Upper lobe of left lung (tissue), 6 donors: ENCODE measurements at regions not wholly inside any gene's neighbourhood (a gene's known extent, or its start where the extent isn't known, plus 50 kb on each side); places are given as distances from the start of the nearest gene placed in this dataset.

Source experiments
- ATAC-seq, 2 donors: fragments of 200-7000 bp; cut with Tn5 transposase; one replicate each; pipeline ENCODE4 v1.9.1; 2022; ENCODE audit warnings: mild to moderate bottlenecking in 2 of 2, moderate library complexity in 2 of 2; ENCODE audit not compliant: low FRiP score in 2 of 2
- DNase-seq, 2 donors: peaks; one replicate each; pipeline ENCODE4 v3.0.0-alpha.2; 2019 to 2020
- H3K27ac ChIP-seq, 4 donors: fragments of 200-600 bp; sonication (generic); one replicate each; pipeline ENCODE4 v1.5.1; 2016 to 2019
- H3K27me3 ChIP-seq, 4 donors: fragments of 200-600 bp; sonication (generic); one replicate each; pipeline ENCODE4 v1.5.1; 2017 to 2019
- H3K36me3 ChIP-seq, 4 donors: fragments of 200-600 bp; sonication (generic); one replicate each; pipeline ENCODE4 v1.5.1; 2016 to 2019
- H3K4me1 ChIP-seq, 4 donors: fragments of 200-600 bp; sonication (generic); one replicate each; pipeline ENCODE4 v1.5.1; 2018 to 2019
- H3K4me3 ChIP-seq, 4 donors: fragments of 200-600 bp; sonication (generic); one replicate each; pipeline ENCODE4 v1.5.1; 2017 to 2019; ENCODE audit warnings: mild to moderate bottlenecking in 2 of 4, moderate library complexity in 1 of 4
- H3K9me3 ChIP-seq, 4 donors: fragments of 200-600 bp; sonication (generic); one replicate each; pipeline ENCODE4 v1.5.1; 2018 to 2019
- EP300 ChIP-seq, 4 donors: sonication (generic); formaldehyde crosslinking; IDR thresholded peaks; one replicate each; pipeline ENCODE4 v1.5.1; 2017; ENCODE audit warnings: antibody characterized with exemption in 4 of 4, control low read depth in 2 of 4
- POLR2A ChIP-seq, 4 donors: fragments of 450-650 bp; IDR thresholded peaks; one replicate each; pipeline ENCODE4 v1.5.1; 2016 to 2017; ENCODE audit warnings: antibody characterized with exemption in 4 of 4, mild to moderate bottlenecking in 2 of 4
- POLR2AphosphoS5 ChIP-seq, 2 donors: sonication (generic); formaldehyde crosslinking; IDR thresholded peaks; one replicate each; pipeline ENCODE4 v1.5.1; 2017; ENCODE audit warnings: antibody characterized with exemption in 2 of 2
- WGBS, 2 donors: methylation state at CpG; one replicate each; pipeline ENCODE4 v1.1.5; 2017 to 2018; 5-methylcytosine and 5-hydroxymethylcytosine counted together
- TF ChIP-seq, protein P1 (sequence below), 6 experiments: fragments of 450-650 bp in 4 of 6; fragments of 200-600 bp in 2 of 6; sonication (generic) in 2 of 6; IDR thresholded peaks; one replicate each; pipeline ENCODE4 v1.5.1; 2016 to 2019; ENCODE audit warnings: antibody characterized with exemption in 6 of 6
- donor health status: DM: no; HTN: no; CAD: no; lungs with moderate emphysema.
- donor health status: DM: no; HTN: yes; CAD: no; lungs with severe emphysema.

- TF ChIP-seq, protein P1, sequence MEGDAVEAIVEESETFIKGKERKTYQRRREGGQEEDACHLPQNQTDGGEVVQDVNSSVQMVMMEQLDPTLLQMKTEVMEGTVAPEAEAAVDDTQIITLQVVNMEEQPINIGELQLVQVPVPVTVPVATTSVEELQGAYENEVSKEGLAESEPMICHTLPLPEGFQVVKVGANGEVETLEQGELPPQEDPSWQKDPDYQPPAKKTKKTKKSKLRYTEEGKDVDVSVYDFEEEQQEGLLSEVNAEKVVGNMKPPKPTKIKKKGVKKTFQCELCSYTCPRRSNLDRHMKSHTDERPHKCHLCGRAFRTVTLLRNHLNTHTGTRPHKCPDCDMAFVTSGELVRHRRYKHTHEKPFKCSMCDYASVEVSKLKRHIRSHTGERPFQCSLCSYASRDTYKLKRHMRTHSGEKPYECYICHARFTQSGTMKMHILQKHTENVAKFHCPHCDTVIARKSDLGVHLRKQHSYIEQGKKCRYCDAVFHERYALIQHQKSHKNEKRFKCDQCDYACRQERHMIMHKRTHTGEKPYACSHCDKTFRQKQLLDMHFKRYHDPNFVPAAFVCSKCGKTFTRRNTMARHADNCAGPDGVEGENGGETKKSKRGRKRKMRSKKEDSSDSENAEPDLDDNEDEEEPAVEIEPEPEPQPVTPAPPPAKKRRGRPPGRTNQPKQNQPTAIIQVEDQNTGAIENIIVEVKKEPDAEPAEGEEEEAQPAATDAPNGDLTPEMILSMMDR (IDR thresholded peaks at IDR 0.05): no peak
- TF ChIP-seq POLR2A (IDR thresholded peaks at IDR 0.05): no peak
- TF ChIP-seq EP300 (IDR thresholded peaks at IDR 0.05): no peak
- no peak for TF ChIP-seq POLR2AphosphoS5 (IDR thresholded peaks at IDR 0.05)
- H3K36me3 ChIP-seq: no peaks in the 10 kb centered on the region
- DNase-seq (no peak), ATAC-seq (no peak)
- H3K27me3 ChIP-seq: no peaks in the 10 kb centered on the region
- H3K4me3 ChIP-seq: no peak overlapping the region
- H3K27ac ChIP-seq: no peak overlapping the region
- 84 to 85% methylated on average over 5 of the region's 5 CpGs for WGBS, 2 donors
- H3K9me3 ChIP-seq: no peaks in the 10 kb centered on the region
- H3K4me1 ChIP-seq: no peaks in the 10 kb centered on the region
Observed at GRCh38 chr10:117860135-117860534, 186.6 kb downstream of the RAB11FIP2 start.

GRCh38 chr10:117860823-117861222 lies 185.9 kb downstream of the RAB11FIP2 start:
- no peaks in the 10 kb centered on the region for H3K27me3 ChIP-seq
- no peak for ATAC-seq
- no peak for TF ChIP-seq EP300 (IDR thresholded peaks at IDR 0.05)
- TF ChIP-seq POLR2A (IDR thresholded peaks at IDR 0.05): no peak
- TF ChIP-seq POLR2AphosphoS5 (IDR thresholded peaks at IDR 0.05): no peak
- TF ChIP-seq, protein P1 (IDR thresholded peaks at IDR 0.05): peak in 3 of 6 experiments; percentile 15 to 26 (median 25)
- no peaks in the 10 kb centered on the region for H3K36me3 ChIP-seq
- H3K9me3 ChIP-seq: no peaks in the 10 kb centered on the region
- H3K4me3 ChIP-seq: no peak overlapping the region
- DNase-seq: no peak
- no peak overlapping the region for H3K27ac ChIP-seq
- H3K4me1 ChIP-seq: no peaks in the 10 kb centered on the region

DNA sequence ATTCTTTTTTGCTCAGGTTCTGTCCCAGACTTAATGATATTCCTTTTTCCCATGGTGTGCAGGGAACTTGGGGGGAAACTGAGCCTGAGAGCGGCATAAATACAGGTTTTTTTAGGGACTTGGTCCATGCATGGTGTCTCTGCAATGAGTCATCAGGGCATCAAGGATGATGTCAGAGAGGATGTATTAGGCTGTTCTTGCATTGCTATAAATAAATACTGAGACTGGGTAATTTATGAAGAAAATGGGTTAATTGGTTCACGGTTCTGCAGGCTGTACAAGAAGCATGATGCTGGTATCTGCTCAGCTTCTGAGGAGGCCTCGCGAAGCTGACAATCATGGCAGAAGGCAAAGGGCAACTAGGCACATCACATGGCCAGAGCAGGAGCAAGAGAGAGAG lies 185.4 kb downstream of the RAB11FIP2 start:
- 84 to 93% methylated on average over 4 of the region's 4 CpGs for WGBS, 2 donors
- no peak for DNase-seq
- H3K4me1 ChIP-seq: no peaks in the 10 kb centered on the region
- H3K9me3 ChIP-seq: no peaks in the 10 kb centered on the region
- TF ChIP-seq POLR2A (IDR thresholded peaks at IDR 0.05) (no peak), POLR2AphosphoS5 (IDR thresholded peaks at IDR 0.05) (no peak), EP300 (IDR thresholded peaks at IDR 0.05) (no peak)
- TF ChIP-seq, protein P1 (IDR thresholded peaks at IDR 0.05): no peak
- H3K27me3 ChIP-seq: no peaks in the 10 kb centered on the region
- ATAC-seq: no peak
- H3K36me3 ChIP-seq: no peaks in the 10 kb centered on the region
- H3K27ac ChIP-seq: no peak overlapping the region
- no peak overlapping the region for H3K4me3 ChIP-seq

DNA sequence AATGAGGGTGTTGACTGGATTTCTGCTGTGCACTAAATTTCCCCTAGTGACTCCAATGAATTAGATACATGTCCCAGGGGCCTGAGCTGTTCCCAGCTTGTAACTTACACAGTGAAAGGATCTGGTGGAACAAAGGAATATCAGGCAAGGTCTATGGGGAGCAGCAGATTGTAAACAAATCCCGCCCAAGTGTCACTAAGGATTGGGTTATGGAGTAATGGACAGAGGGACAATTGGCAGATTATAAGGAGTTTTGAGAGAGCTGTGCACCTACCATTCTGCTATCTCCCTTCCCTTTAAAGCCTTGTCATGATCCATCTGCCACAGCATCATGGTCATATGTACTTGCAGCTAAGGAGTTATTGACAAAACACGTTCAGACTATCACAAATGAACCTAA lies 183.0 kb downstream of the RAB11FIP2 start:
- Histone ChIP-seq H3K27me3 (no peaks in the 10 kb centered on the region), H3K9me3 (no peaks in the 10 kb centered on the region), H3K4me1 (no peaks in the 10 kb centered on the region), H3K4me3 (no peak overlapping the region), H3K36me3 (no peaks in the 10 kb centered on the region), H3K27ac (no peak overlapping the region)
- TF ChIP-seq, protein P1 (IDR thresholded peaks at IDR 0.05): no peak
- TF ChIP-seq POLR2A (IDR thresholded peaks at IDR 0.05) (no peak), EP300 (IDR thresholded peaks at IDR 0.05) (no peak), POLR2AphosphoS5 (IDR thresholded peaks at IDR 0.05) (no peak)
- 43 to 78% methylated on average over 2 of the region's 2 CpGs for WGBS, 2 donors
- no peak for ATAC-seq
- no peak for DNase-seq

DNA sequence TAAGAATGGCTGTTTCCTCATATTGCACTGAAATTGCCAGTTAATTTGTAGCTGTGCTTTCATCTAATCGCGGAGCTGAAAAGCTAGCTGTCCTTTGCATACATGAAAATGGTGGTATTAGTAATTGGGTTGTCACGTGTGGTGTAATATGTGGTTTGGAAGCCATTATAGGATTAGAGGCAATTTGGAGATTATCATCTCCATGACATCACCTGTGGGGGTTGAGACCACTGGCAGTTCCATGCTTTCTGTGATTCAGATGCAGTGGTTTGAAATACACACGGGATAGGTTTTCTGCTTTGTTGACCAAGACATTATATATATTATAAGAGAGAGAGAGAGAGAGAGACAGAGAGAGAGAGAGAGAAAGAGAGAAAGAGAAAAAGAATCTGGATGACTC lies 180.8 kb downstream of the RAB11FIP2 start:
- TF ChIP-seq EP300 (IDR thresholded peaks at IDR 0.05) (no peak), POLR2AphosphoS5 (IDR thresholded peaks at IDR 0.05) (no peak), POLR2A (IDR thresholded peaks at IDR 0.05) (no peak)
- TF ChIP-seq, protein P1 (IDR thresholded peaks at IDR 0.05): no peak
- WGBS, 2 donors: 88 to 93% methylated on average over 4 of the region's 4 CpGs
- no peaks in the 10 kb centered on the region for H3K4me1 ChIP-seq
- H3K9me3 ChIP-seq: no peaks in the 10 kb centered on the region
- no peak overlapping the region for H3K27ac ChIP-seq
- H3K36me3 ChIP-seq: no peaks in the 10 kb centered on the region
- H3K27me3 ChIP-seq: no peaks in the 10 kb centered on the region
- DNase-seq: no peak
- H3K4me3 ChIP-seq: no peak overlapping the region
- no peak for ATAC-seq
